ENCODE measurements at regions not wholly inside any gene's neighbourhood (a gene's known extent, or its start where the extent isn't known, plus 50 kb on each side); places are given as distances from the start of the nearest gene placed in this dataset.

DNA sequence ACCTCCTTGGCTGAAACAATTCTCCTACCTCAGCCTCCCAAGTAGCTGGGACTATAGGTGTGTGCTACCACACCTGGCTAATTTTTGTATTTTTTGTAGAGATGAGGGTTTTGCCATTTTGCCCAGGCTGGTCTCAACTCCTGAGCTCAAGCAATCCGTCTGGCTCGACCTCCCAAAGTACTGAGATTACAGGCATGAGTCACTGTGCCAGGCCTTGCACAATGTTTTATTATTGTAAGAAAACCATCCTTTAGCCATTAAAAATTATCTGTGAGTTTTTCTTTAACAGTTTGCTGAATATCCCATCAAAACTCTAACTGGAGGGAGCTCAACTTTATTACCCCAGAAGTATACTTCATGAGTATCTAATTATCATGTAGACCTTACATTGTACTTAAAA, 900.3 kb downstream of the PCDH7 start:
- Histone ChIP-seq H3K27ac (ENCODE audit: low read depth in 1 of 2, low read length in 2 of 2) (no peak overlapping the region), H3K4me1 (ENCODE audit: insufficient read depth, low read length) (no peaks in the 10 kb centered on the region), H3K36me3 (ENCODE audit: insufficient read depth, low read length) (no peaks in the 10 kb centered on the region), H3K4me3 (ENCODE audit: low read length) (no peak overlapping the region), H3K27me3 (ENCODE audit: control insufficient read depth in 1 of 2, insufficient read depth in 2 of 2, low read length in 2 of 2) (no peaks in the 10 kb centered on the region), H3K9me3 (ENCODE audit: control insufficient read depth in 1 of 2, insufficient read depth in 1 of 2, low read length in 2 of 2) (peaks cover 0 to 7% of the 10 kb centered on the region in 2 experiments)
- TF ChIP-seq, protein P1, sequence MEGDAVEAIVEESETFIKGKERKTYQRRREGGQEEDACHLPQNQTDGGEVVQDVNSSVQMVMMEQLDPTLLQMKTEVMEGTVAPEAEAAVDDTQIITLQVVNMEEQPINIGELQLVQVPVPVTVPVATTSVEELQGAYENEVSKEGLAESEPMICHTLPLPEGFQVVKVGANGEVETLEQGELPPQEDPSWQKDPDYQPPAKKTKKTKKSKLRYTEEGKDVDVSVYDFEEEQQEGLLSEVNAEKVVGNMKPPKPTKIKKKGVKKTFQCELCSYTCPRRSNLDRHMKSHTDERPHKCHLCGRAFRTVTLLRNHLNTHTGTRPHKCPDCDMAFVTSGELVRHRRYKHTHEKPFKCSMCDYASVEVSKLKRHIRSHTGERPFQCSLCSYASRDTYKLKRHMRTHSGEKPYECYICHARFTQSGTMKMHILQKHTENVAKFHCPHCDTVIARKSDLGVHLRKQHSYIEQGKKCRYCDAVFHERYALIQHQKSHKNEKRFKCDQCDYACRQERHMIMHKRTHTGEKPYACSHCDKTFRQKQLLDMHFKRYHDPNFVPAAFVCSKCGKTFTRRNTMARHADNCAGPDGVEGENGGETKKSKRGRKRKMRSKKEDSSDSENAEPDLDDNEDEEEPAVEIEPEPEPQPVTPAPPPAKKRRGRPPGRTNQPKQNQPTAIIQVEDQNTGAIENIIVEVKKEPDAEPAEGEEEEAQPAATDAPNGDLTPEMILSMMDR (IDR thresholded peaks at IDR 0.05) = no peak
- Mint-ChIP-seq H3K9me3 (peaks cover 7% of the 10 kb centered on the region), H3K36me3 (ENCODE audit: low read depth) (no peaks in the 10 kb centered on the region), H3K27ac (no peak overlapping the region), H3K4me3 (no peak overlapping the region), H3K4me1 (ENCODE audit: low read depth) (no peaks in the 10 kb centered on the region), H3K27me3 (no peaks in the 10 kb centered on the region)
- ChIA-PET CTCF (no interaction called here), POLR2A (no interaction called here)
- intact Hi-C loops (cut with DNase I, micrococcal nuclease) = no loop called here
- DNase-seq = no peak
- ATAC-seq (ENCODE audit: poor library complexity) = no peak

DNA sequence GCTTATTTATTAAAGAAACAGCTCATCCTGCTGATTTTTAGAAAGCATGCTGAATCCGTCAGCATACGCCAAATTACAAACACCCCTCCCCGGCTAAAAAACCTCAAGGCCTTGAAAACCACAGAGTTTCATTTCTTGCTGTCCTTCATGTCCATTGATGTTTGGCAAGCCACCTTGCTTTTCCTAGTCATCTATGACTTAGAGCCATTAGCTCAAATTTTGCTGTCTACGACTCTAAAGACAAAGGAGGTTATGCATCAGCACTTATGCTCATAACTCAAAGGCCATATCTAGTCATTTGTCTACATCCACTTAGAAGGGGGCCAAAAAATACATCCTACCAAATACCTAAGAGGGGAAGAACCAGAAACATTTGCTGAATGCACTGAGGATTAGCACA, 925.1 kb downstream of the PCDH7 start:
- DNase-seq = no peak
- no peaks in the 10 kb centered on the region for H3K4me1 ChIP-seq (ENCODE audit: insufficient read depth, low read length)
- H3K27me3 ChIP-seq (ENCODE audit: control insufficient read depth in 1 of 2, insufficient read depth in 2 of 2, low read length in 2 of 2) = no peaks in the 10 kb centered on the region
- no peak for ATAC-seq (ENCODE audit: poor library complexity)
- TF ChIP-seq, protein P1 (IDR thresholded peaks at IDR 0.05) = no peak
- intact Hi-C loops (cut with DNase I, micrococcal nuclease) = no loop called here
- H3K9me3 Mint-ChIP-seq = no peaks in the 10 kb centered on the region
- H3K4me3 ChIP-seq (ENCODE audit: low read length) = no peak overlapping the region
- no peaks in the 10 kb centered on the region for H3K4me1 Mint-ChIP-seq (ENCODE audit: low read depth)
- H3K4me3 Mint-ChIP-seq = no peak overlapping the region
- H3K36me3 ChIP-seq (ENCODE audit: insufficient read depth, low read length) = no peaks in the 10 kb centered on the region
- H3K27ac Mint-ChIP-seq = no peak overlapping the region
- H3K27ac ChIP-seq (ENCODE audit: low read depth in 1 of 2, low read length in 2 of 2) = no peak overlapping the region
- H3K9me3 ChIP-seq (ENCODE audit: control insufficient read depth in 1 of 2, insufficient read depth in 1 of 2, low read length in 2 of 2) = peaks cover 0 to 5% of the 10 kb centered on the region in 2 experiments
- no peaks in the 10 kb centered on the region for H3K27me3 Mint-ChIP-seq
- no peaks in the 10 kb centered on the region for H3K36me3 Mint-ChIP-seq (ENCODE audit: low read depth)
- ChIA-PET CTCF (no interaction called here), POLR2A (no interaction called here)

DNA sequence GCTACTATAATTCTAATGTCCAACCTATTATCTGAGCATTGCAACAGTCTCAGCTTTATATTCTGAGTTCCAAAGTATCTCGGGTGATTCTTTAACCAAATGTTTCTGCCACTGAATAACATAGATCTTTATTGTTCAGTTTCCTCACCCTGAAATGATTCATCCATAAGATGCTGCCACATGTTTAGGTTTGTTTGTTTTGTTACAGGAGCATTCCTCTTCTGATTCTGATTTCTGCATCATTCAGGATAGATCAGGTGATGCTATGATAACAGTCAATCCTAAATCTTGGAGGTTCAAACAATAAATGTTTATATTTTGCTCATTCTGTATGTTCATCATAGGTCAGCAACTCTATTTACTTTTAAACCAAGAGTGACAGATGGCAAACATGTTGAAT, 927.6 kb downstream of the PCDH7 start:
- Histone ChIP-seq H3K9me3 (ENCODE audit: control insufficient read depth in 1 of 2, insufficient read depth in 1 of 2, low read length in 2 of 2) (peaks cover 0 to 5% of the 10 kb centered on the region in 2 experiments), H3K4me3 (ENCODE audit: low read length) (no peak overlapping the region), H3K27me3 (ENCODE audit: control insufficient read depth in 1 of 2, insufficient read depth in 2 of 2, low read length in 2 of 2) (no peaks in the 10 kb centered on the region), H3K4me1 (ENCODE audit: insufficient read depth, low read length) (no peaks in the 10 kb centered on the region), H3K36me3 (ENCODE audit: insufficient read depth, low read length) (no peaks in the 10 kb centered on the region), H3K27ac (ENCODE audit: low read depth in 1 of 2, low read length in 2 of 2) (no peak overlapping the region)
- H3K9me3 Mint-ChIP-seq = peaks cover 4% of the 10 kb centered on the region
- no peak for ATAC-seq (ENCODE audit: poor library complexity)
- no peak overlapping the region for H3K27ac Mint-ChIP-seq
- H3K27me3 Mint-ChIP-seq = no peaks in the 10 kb centered on the region
- ChIA-PET CTCF (no interaction called here), POLR2A (no interaction called here)
- TF ChIP-seq, protein P1 (IDR thresholded peaks at IDR 0.05) = no peak
- no peaks in the 10 kb centered on the region for H3K36me3 Mint-ChIP-seq (ENCODE audit: low read depth)
- no peak for DNase-seq
- intact Hi-C loops (cut with DNase I, micrococcal nuclease) = no loop called here
- no peaks in the 10 kb centered on the region for H3K4me1 Mint-ChIP-seq (ENCODE audit: low read depth)
- no peak overlapping the region for H3K4me3 Mint-ChIP-seq
